Neuronal stem cell (in vitro differentiated cells): ENCODE measurements at regions not wholly inside any gene's neighbourhood (a gene's known extent, or its start where the extent isn't known, plus 50 kb on each side); places are given as distances from the start of the nearest gene placed in this dataset.

Experiments
- DNase-seq: peaks from one replicate; pipeline ENCODE4 v3.0.0-alpha.2; 2013; ENCODE audit warnings: low spot score
- H2AFZ ChIP-seq: one replicate; pipeline ENCODE4 v1.6.1; 2013; ENCODE audit warnings: mild to moderate bottlenecking, low read length, inconsistent platforms
- H2AK5ac ChIP-seq: 2 replicates; pipeline ENCODE4 v1.6.1; 2013; ENCODE audit warnings: low read depth, mild to moderate bottlenecking, inconsistent platforms, low read length, moderate library complexity, mixed read lengths
- H2BK120ac ChIP-seq: 2 replicates; pipeline ENCODE4 v1.6.1; 2013; ENCODE audit warnings: low read depth, mild to moderate bottlenecking, inconsistent platforms, low read length, moderate library complexity, mixed read lengths
- H2BK12ac ChIP-seq: one replicate; pipeline ENCODE4 v1.6.1; 2013; ENCODE audit warnings: low read length, inconsistent platforms
- H2BK15ac ChIP-seq: 2 replicates; pipeline ENCODE4 v1.6.1; 2013; ENCODE audit warnings: mild to moderate bottlenecking, low read length, inconsistent platforms, mixed read lengths
- H2BK5ac ChIP-seq: one replicate; pipeline ENCODE4 v1.6.1; 2013; ENCODE audit warnings: inconsistent platforms, mild to moderate bottlenecking, low read length, moderate library complexity
- H3K14ac ChIP-seq: one replicate; pipeline ENCODE4 v1.6.1; 2013; ENCODE audit warnings: low read length, inconsistent platforms
- H3K18ac ChIP-seq: 2 replicates; pipeline ENCODE4 v1.6.1; 2013; ENCODE audit warnings: low read length, inconsistent platforms
- H3K23ac ChIP-seq: 2 replicates; pipeline ENCODE4 v1.6.1; 2013; ENCODE audit warnings: low read depth, mild to moderate bottlenecking, mixed read lengths, low read length, inconsistent platforms; ENCODE audit not compliant: poor library complexity
- H3K27ac ChIP-seq: replicated peaks from 3 replicates; pipeline ENCODE4 v1.5.1; 2013; ENCODE audit warnings: low read length, inconsistent platforms
- H3K27me3 ChIP-seq, 3 experiments: 2 replicates each; pipeline ENCODE4 v1.6.1; 2013; ENCODE audit warnings: low read length in 3 of 3, mild to moderate bottlenecking in 2 of 3, inconsistent platforms in 1 of 3, low read depth in 1 of 3, mixed read lengths in 1 of 3, moderate library complexity in 1 of 3; ENCODE audit not compliant: control insufficient read depth in 3 of 3, insufficient read depth in 3 of 3
- H3K36me3 ChIP-seq, 2 donors: replicated peaks in 1 of 2; 2 replicates each; pipeline ENCODE4 v1.6.1; 2013; ENCODE audit warnings: low read length in 2 of 2; ENCODE audit not compliant: control insufficient read depth in 2 of 2, insufficient read depth in 2 of 2
- H3K4ac ChIP-seq: 2 replicates; pipeline ENCODE4 v1.6.1; 2013; ENCODE audit warnings: inconsistent platforms, mild to moderate bottlenecking, low read length, moderate library complexity
- H3K4me1 ChIP-seq, 2 donors: 1 replicate in 1 of 2; 2 replicates in 1 of 2; pipeline ENCODE4 v1.6.1; 2013; ENCODE audit warnings: low read length in 2 of 2, low read depth in 1 of 2; ENCODE audit not compliant: control insufficient read depth in 2 of 2, insufficient read depth in 1 of 2
- H3K4me2 ChIP-seq: one replicate; pipeline ENCODE4 v1.6.1; 2013; ENCODE audit warnings: mild to moderate bottlenecking, low read length, inconsistent platforms; ENCODE audit not compliant: insufficient read depth, poor library complexity, severe bottlenecking
- H3K4me3 ChIP-seq, 2 donors: 2 replicates each; pipeline ENCODE4 v1.5.1; 2013; ENCODE audit warnings: low read length in 2 of 2, mild to moderate bottlenecking in 2 of 2, inconsistent platforms in 1 of 2, moderate library complexity in 1 of 2
- H3K79me1 ChIP-seq: one replicate; pipeline ENCODE4 v1.6.1; 2013; ENCODE audit warnings: low read depth, mild to moderate bottlenecking, inconsistent platforms, low read length, moderate library complexity
- H3K9ac ChIP-seq: one replicate; pipeline ENCODE4 v1.6.1; 2013; ENCODE audit warnings: mild to moderate bottlenecking, low read depth, low read length, inconsistent platforms; ENCODE audit not compliant: poor library complexity
- H3K9me3 ChIP-seq, 2 donors: replicated peaks in 1 of 2; 2 replicates each; pipeline versions ENCODE3 to v1.6.1; 2013; ENCODE audit warnings: low read length in 2 of 2, mild to moderate bottlenecking in 2 of 2, inconsistent platforms in 1 of 2, low read depth in 1 of 2, mixed read lengths in 1 of 2, moderate library complexity in 1 of 2; ENCODE audit not compliant: control insufficient read depth in 2 of 2, insufficient read depth in 1 of 2
- H4K8ac ChIP-seq: one replicate; pipeline ENCODE4 v1.6.1; 2013; ENCODE audit warnings: low read depth, mild to moderate bottlenecking, inconsistent platforms, low read length, moderate library complexity
- H4K91ac ChIP-seq: one replicate; pipeline ENCODE4 v1.6.1; 2013; ENCODE audit warnings: low read length, low read depth, mild to moderate bottlenecking, inconsistent platforms; ENCODE audit not compliant: poor library complexity
- WGBS, 2 donors: extraction: QIAGEN DNeasy Blood & Tissue Kit; methylation state at CpG; one replicate each; pipeline ENCODE4 v1.1.7; 2013; ENCODE audit warnings: missing lambda C conversion rate in 2 of 2, mixed read lengths in 1 of 2; ENCODE audit not compliant: insufficient read length in 2 of 2, insufficient replicate concordance in 1 of 2; ENCODE audit errors: extremely low coverage in 2 of 2; 5-methylcytosine and 5-hydroxymethylcytosine counted together

GRCh38 chr12:90896164-90896563 lies 58.8 kb downstream of the CCER1 start:
- H3K36me3 ChIP-seq: no peaks in the 10 kb centered on the region
- no peak overlapping the region for H4K8ac ChIP-seq
- H3K18ac ChIP-seq: no peak overlapping the region
- no peak overlapping the region for H2AK5ac ChIP-seq
- no peak overlapping the region for H3K23ac ChIP-seq
- no peaks in the 10 kb centered on the region for H3K9me3 ChIP-seq
- no peak overlapping the region for H2BK15ac ChIP-seq
- no peak overlapping the region for H3K27ac ChIP-seq
- no peak overlapping the region for H2AFZ ChIP-seq
- no peak overlapping the region for H3K4ac ChIP-seq
- no peak overlapping the region for H3K14ac ChIP-seq
- no peak overlapping the region for H3K9ac ChIP-seq
- no peak for DNase-seq
- no peaks in the 10 kb centered on the region for H3K79me1 ChIP-seq
- H4K91ac ChIP-seq: no peak overlapping the region
- no peak overlapping the region for H3K4me2 ChIP-seq
- no peak overlapping the region for H3K4me3 ChIP-seq
- no peaks in the 10 kb centered on the region for H3K4me1 ChIP-seq
- no peak overlapping the region for H2BK120ac ChIP-seq
- no peak overlapping the region for H2BK5ac ChIP-seq
- H2BK12ac ChIP-seq: no peak overlapping the region
- no peaks in the 10 kb centered on the region for H3K27me3 ChIP-seq

GRCh38 chr12:90888316-90888715 lies 66.7 kb downstream of the CCER1 start:
- Histone ChIP-seq H3K4me3 (no peak overlapping the region), H4K91ac (no peak overlapping the region), H2BK120ac (no peak overlapping the region), H2AFZ (no peak overlapping the region), H3K27ac (no peak overlapping the region), H2AK5ac (no peak overlapping the region), H3K79me1 (no peaks in the 10 kb centered on the region), H4K8ac (no peak overlapping the region), H3K4ac (no peak overlapping the region), H3K36me3 (no peaks in the 10 kb centered on the region), H3K18ac (no peak overlapping the region), H3K23ac (no peak overlapping the region), H3K14ac (no peak overlapping the region), H2BK12ac (no peak overlapping the region), H3K9ac (no peak overlapping the region), H2BK15ac (no peak overlapping the region), H3K27me3 (no peaks in the 10 kb centered on the region), H3K4me2 (no peak overlapping the region), H3K4me1 (no peaks in the 10 kb centered on the region), H2BK5ac (no peak overlapping the region), H3K9me3 (no peaks in the 10 kb centered on the region)
- no peak for DNase-seq
- no CpG with 5 or more reads among the region's 1 CpG for WGBS, 2 donors

- Histone ChIP-seq H2AFZ (no peak overlapping the region), H3K79me1 (no peaks in the 10 kb centered on the region), H3K36me3 (no peaks in the 10 kb centered on the region), H3K4me3 (no peak overlapping the region), H2BK15ac (no peak overlapping the region), H3K4me2 (no peak overlapping the region), H4K91ac (no peak overlapping the region), H4K8ac (no peak overlapping the region), H3K18ac (no peak overlapping the region), H3K4me1 (no peaks in the 10 kb centered on the region), H3K4ac (no peak overlapping the region), H3K27ac (no peak overlapping the region), H3K14ac (no peak overlapping the region), H3K23ac (no peak overlapping the region), H2AK5ac (no peak overlapping the region), H3K27me3 (no peaks in the 10 kb centered on the region), H3K9ac (no peak overlapping the region), H2BK120ac (no peak overlapping the region), H2BK5ac (no peak overlapping the region), H3K9me3 (no peaks in the 10 kb centered on the region), H2BK12ac (no peak overlapping the region)
- DNase-seq: no peak
- WGBS, 2 donors: no CpG with 5 or more reads among the region's 4 CpGs
These were observed 71.5 kb downstream of the CCER1 start for GRCh38 chr12:90883456-90883855.

GRCh38 chr12:90871726-90872096 lies 83.3 kb downstream of the CCER1 start:
- H3K4me2 ChIP-seq: no peak overlapping the region
- no peak overlapping the region for H3K23ac ChIP-seq
- H3K27me3 ChIP-seq: no peaks in the 10 kb centered on the region
- H3K27ac ChIP-seq: no peak overlapping the region
- H3K9ac ChIP-seq: no peak overlapping the region
- H2AK5ac ChIP-seq: no peak overlapping the region
- no peak overlapping the region for H3K14ac ChIP-seq
- H3K4me3 ChIP-seq: no peak overlapping the region
- H3K9me3 ChIP-seq: no peaks in the 10 kb centered on the region
- no peaks in the 10 kb centered on the region for H3K79me1 ChIP-seq
- no peak overlapping the region for H2BK12ac ChIP-seq
- no peaks in the 10 kb centered on the region for H3K4me1 ChIP-seq
- no peak overlapping the region for H2BK15ac ChIP-seq
- H3K4ac ChIP-seq: no peak overlapping the region
- H4K91ac ChIP-seq: no peak overlapping the region
- no peak overlapping the region for H3K18ac ChIP-seq
- no peak for DNase-seq
- no peak overlapping the region for H2BK5ac ChIP-seq
- no peak overlapping the region for H2BK120ac ChIP-seq
- WGBS, 2 donors: no CpG with 5 or more reads among the region's 2 CpGs
- no peak overlapping the region for H4K8ac ChIP-seq
- no peak overlapping the region for H2AFZ ChIP-seq
- no peaks in the 10 kb centered on the region for H3K36me3 ChIP-seq
